GM12878 (cell line): ENCODE measurements at regions not wholly inside any gene's neighbourhood (a gene's known extent, or its start where the extent isn't known, plus 50 kb on each side); places are given as distances from the start of the nearest gene placed in this dataset.
A peak's percentile ranks its signal among the peaks of the same experiment; 100 is the strongest.

ENCODE experiments used
- ATAC-seq: fragments of 200-7000 bp; cut with Tn5 transposase; 3 replicates; pipeline ENCODE4 v1.9.1; 2020; ENCODE audit warnings: mild to moderate bottlenecking, moderate library complexity
- BruUV-seq: library from RNA; stranded (reverse); fragments of 400-500 nt; replicated peaks from 2 replicates; lab custom pipeline; 2021; lab: Mats Ljungman, UMichigan
- CTCF ChIA-PET: fragments of 300-600 bp; sonication (Branson Sonifier 250); formaldehyde crosslinking; extraction: SDS; loops from one replicate; lab custom pipeline; 2021; ENCODE audit warnings: inconsistent platforms; lab: Yijun Ruan, JAX
- POLR2A ChIA-PET: fragments of 350-600 bp; formaldehyde crosslinking; extraction: SDS; loops from one replicate; lab custom pipeline; 2021; ENCODE audit warnings: inconsistent platforms; lab: Charles Lee
- RAD21 ChIA-PET: fragments of 300-600 bp; sonication (Branson Sonifier 250); formaldehyde crosslinking; loops from one replicate; lab custom pipeline; 2023; ENCODE audit warnings: antibody characterized with exemption; ENCODE audit not compliant: unreplicated experiment; lab: Charles Lee
- SMC1A ChIA-PET: fragments of 300-600 bp; sonication (Branson Sonifier 250); formaldehyde crosslinking; loops from one replicate; lab custom pipeline; 2023; ENCODE audit not compliant: unreplicated experiment, uncharacterized antibody; lab: Charles Lee
- DNase-seq: peaks from one replicate; pipeline ENCODE4 v3.0.0-alpha.2; 2011; ENCODE audit warnings: low read depth, low spot score
- FAIRE-seq: peaks from 3 replicates; lab custom pipeline; 2011; peaks lifted over from hg19 to GRCh38; lab: Jason Lieb, UNC
- H2AFZ ChIP-seq: 2 replicates; pipeline ENCODE4 v1.6.0; 2011; ENCODE audit warnings: low read depth, low read length, control low read depth; ENCODE audit not compliant: control insufficient read depth
- H3K27ac ChIP-seq: 2 replicates; pipeline ENCODE4 v1.5.1; 2011; ENCODE audit warnings: control low read depth; ENCODE audit not compliant: control insufficient read depth, insufficient read depth
- H3K27me3 ChIP-seq, 2 experiments: replicated peaks in 1 of 2; 2 replicates each; pipeline versions ENCODE4 v1.6.0 to v1.6.1; 2011; ENCODE audit warnings: low read length in 1 of 2; ENCODE audit not compliant: control insufficient read depth in 2 of 2, insufficient read depth in 2 of 2
- H3K36me3 ChIP-seq, 2 experiments: 2 replicates each; pipeline ENCODE4 v1.5.1; 2011; ENCODE audit warnings: low read length in 1 of 2; ENCODE audit not compliant: control insufficient read depth in 2 of 2, insufficient read depth in 2 of 2
- H3K4me1 ChIP-seq: 2 replicates; pipeline ENCODE4 v1.6.1; 2011; ENCODE audit warnings: mild to moderate bottlenecking, low read length, moderate library complexity, mixed read lengths; ENCODE audit not compliant: control insufficient read depth, insufficient read depth
- H3K4me2 ChIP-seq: 2 replicates; pipeline ENCODE4 v1.6.0; 2011; ENCODE audit warnings: control low read depth; ENCODE audit not compliant: control insufficient read depth, insufficient read depth
- H3K4me3 ChIP-seq: fragments of 200-600 bp; sonication (generic); 2 replicates; pipeline ENCODE4 v1.5.1; 2016
- H3K79me2 ChIP-seq: 2 replicates; pipeline ENCODE4 v1.6.0; 2011; ENCODE audit warnings: low read length; ENCODE audit not compliant: control insufficient read depth, insufficient read depth
- H3K9ac ChIP-seq: 2 replicates; pipeline ENCODE4 v1.8.0; 2011; ENCODE audit warnings: low read length, control low read depth, mixed read lengths; ENCODE audit not compliant: control insufficient read depth, insufficient read depth
- H3K9me3 ChIP-seq: replicated peaks from 3 replicates; pipeline ENCODE4 v1.5.1; 2011; ENCODE audit warnings: mild to moderate bottlenecking, low read length; ENCODE audit not compliant: control insufficient read depth, insufficient read depth
- H4K20me1 ChIP-seq: 2 replicates; pipeline ENCODE4 v1.6.0; 2011; ENCODE audit not compliant: control insufficient read depth, insufficient read depth
- BACH1 ChIP-seq: fragments of 450-650 bp; IDR thresholded peaks from 2 replicates; pipeline ENCODE4 v1.6.1; 2017; ENCODE audit warnings: mild to moderate bottlenecking, borderline replicate concordance
- BHLHE40 ChIP-seq, 2 experiments: fragments of 450-650 bp in 1 of 2; IDR thresholded peaks; 2 replicates each; pipeline ENCODE4 v1.6.1; 2011 to 2017; ENCODE audit warnings: low read depth in 2 of 2, borderline replicate concordance in 1 of 2, improper control_type of control experiment in 1 of 2, low read length in 1 of 2, mild to moderate bottlenecking in 1 of 2
- EZH2 ChIP-seq: IDR thresholded peaks from 2 replicates; pipeline ENCODE4 v1.6.1; 2012; ENCODE audit warnings: low read depth, mild to moderate bottlenecking, control low read depth, inconsistent platforms, low read length, borderline replicate concordance; ENCODE audit not compliant: control insufficient read depth
- HCFC1 ChIP-seq: fragments of 150-350 bp; IDR thresholded peaks from 2 replicates; pipeline ENCODE4 v1.6.1; 2014; ENCODE audit warnings: low read length
- MLLT1 ChIP-seq: fragments of 450-650 bp; IDR thresholded peaks from 2 replicates; pipeline ENCODE4 v1.6.1; 2016; ENCODE audit warnings: mild to moderate bottlenecking
- NFYB ChIP-seq: IDR thresholded peaks from 2 replicates; pipeline ENCODE4 v1.6.1; 2011; ENCODE audit warnings: low read depth, mild to moderate bottlenecking, low read length, improper control_type of control experiment, moderate library complexity; ENCODE audit not compliant: insufficient read depth
- NKRF ChIP-seq: fragments of 450-650 bp; conservative IDR thresholded peaks from 2 replicates; pipeline ENCODE4 v1.6.1; 2017; ENCODE audit warnings: mild to moderate bottlenecking, moderate library complexity
- NR2F1 ChIP-seq: fragments of 450-650 bp; conservative IDR thresholded peaks from 2 replicates; pipeline ENCODE4 v1.6.1; 2017; ENCODE audit warnings: mild to moderate bottlenecking
- PBX3 ChIP-seq: IDR thresholded peaks from 2 replicates; pipeline ENCODE4 v1.6.1; 2011; ENCODE audit warnings: mild to moderate bottlenecking, low read depth, low read length, moderate library complexity; ENCODE audit not compliant: insufficient replicate concordance
- SMARCA5 ChIP-seq: fragments of 450-650 bp; IDR thresholded peaks from 2 replicates; pipeline ENCODE4 v1.6.1; 2017; ENCODE audit warnings: mild to moderate bottlenecking
- WRNIP1 ChIP-seq: IDR thresholded peaks from 2 replicates; pipeline ENCODE4 v1.6.1; 2011; ENCODE audit warnings: low read depth, low read length, improper control_type of control experiment, borderline replicate concordance
- WGBS: methylation state at CpG from one replicate; pipeline ENCODE4 v1.1.6; 2016; ENCODE audit warnings: low lambda C conversion rate; ENCODE audit not compliant: insufficient replicate concordance, insufficient coverage; ENCODE audit errors: missing lambda C conversion rate; 5-methylcytosine and 5-hydroxymethylcytosine counted together
- in situ Hi-C: fragments of 300-500 bp; cut with MboI; formaldehyde crosslinking; loops from 9 replicates; pipeline ENCODE4 v1.14.3; 2018; ENCODE audit warnings: mixed read lengths
- intact Hi-C: fragments of 100-400 bp; cut with micrococcal nuclease; formaldehyde crosslinking; loops from one replicate; pipeline ENCODE4 v1.14.2; 2022; ENCODE audit not compliant: unreplicated experiment
- TF ChIP-seq, protein P1 (sequence below): fragments of 450-650 bp; IDR thresholded peaks from 2 replicates; pipeline ENCODE4 v1.6.1; 2016; ENCODE audit warnings: mild to moderate bottlenecking
- TF ChIP-seq, protein P2 (sequence below): fragments of 450-650 bp; IDR thresholded peaks from 2 replicates; pipeline ENCODE4 v1.6.1; 2017; ENCODE audit warnings: low read depth, mild to moderate bottlenecking, moderate library complexity

DNA sequence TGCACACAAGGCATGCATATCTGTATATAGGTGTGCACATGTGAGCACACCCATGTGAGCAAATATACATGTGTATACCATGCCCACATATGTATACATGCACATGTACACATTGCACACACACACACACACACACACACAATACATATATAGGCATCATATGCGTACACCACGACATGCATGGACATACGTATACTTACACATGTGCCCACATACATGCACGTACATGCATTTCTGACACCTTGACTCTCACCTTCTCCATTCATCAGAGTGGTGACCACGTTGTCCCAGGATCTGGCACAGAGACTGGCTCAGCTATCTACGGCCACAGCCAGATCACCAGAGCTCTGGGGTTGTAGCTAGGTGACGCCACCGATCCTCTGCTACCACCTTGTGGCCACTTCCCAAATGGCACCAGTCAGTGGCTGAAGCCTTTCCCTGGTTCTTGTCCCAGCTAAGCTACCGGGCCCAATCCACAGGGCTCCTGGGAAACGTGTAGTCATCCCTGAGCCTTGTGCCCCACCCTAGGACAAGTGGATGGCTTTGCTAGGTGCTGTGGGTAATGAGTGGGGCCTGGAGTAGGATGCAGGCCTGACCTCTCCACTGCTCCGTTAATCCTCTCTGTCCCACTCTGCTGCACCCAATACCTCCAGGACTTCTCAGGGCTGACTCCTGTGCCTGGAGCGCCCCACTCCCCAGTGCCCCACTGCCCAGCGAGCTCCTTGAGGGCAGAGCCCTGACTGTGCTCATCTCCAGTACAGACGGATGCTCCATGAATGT is 194.4 kb downstream of the RGS3 start:
- 25% methylated on average over 13 of the region's 14 CpGs for WGBS
- TF ChIP-seq NR2F1 (no peak), HCFC1 (no peak), BHLHE40 (IDR thresholded peaks at IDR 0.05; ENCODE audit: borderline replicate concordance in 1 of 2, low read depth in 2 of 2, low read length in 1 of 2) (0 out of 4 replicates have a peak, but pooled peaks of 1 of the 2 experiments have one; percentile 18), MLLT1 (0 out of 2 replicates have a peak, but pooled peaks have one; percentile 24), BACH1 (0 out of 2 replicates have a peak, but pooled peaks have one; percentile 32), PBX3 (no peak), SMARCA5 (peak; percentile 44; the same call in 1 of the 2 replicates), NKRF (no peak), EZH2 (no peak), NFYB (no peak), WRNIP1 (no peak)
- TF ChIP-seq, protein P1, sequence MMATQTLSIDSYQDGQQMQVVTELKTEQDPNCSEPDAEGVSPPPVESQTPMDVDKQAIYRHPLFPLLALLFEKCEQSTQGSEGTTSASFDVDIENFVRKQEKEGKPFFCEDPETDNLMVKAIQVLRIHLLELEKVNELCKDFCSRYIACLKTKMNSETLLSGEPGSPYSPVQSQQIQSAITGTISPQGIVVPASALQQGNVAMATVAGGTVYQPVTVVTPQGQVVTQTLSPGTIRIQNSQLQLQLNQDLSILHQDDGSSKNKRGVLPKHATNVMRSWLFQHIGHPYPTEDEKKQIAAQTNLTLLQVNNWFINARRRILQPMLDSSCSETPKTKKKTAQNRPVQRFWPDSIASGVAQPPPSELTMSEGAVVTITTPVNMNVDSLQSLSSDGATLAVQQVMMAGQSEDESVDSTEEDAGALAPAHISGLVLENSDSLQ = no peak
- TF ChIP-seq, protein P2, sequence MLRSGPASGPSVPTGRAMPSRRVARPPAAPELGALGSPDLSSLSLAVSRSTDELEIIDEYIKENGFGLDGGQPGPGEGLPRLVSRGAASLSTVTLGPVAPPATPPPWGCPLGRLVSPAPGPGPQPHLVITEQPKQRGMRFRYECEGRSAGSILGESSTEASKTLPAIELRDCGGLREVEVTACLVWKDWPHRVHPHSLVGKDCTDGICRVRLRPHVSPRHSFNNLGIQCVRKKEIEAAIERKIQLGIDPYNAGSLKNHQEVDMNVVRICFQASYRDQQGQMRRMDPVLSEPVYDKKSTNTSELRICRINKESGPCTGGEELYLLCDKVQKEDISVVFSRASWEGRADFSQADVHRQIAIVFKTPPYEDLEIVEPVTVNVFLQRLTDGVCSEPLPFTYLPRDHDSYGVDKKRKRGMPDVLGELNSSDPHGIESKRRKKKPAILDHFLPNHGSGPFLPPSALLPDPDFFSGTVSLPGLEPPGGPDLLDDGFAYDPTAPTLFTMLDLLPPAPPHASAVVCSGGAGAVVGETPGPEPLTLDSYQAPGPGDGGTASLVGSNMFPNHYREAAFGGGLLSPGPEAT = no peak

More for the DNA sequence above, 194.4 kb downstream of the RGS3 start:
- CTCF ChIA-PET = interaction anchor here (0.6 to 12.2 kb wide), 52 partner anchors 8 to 547 kb away, joined by 3 to 565 read pairs (median 4); partner anchors contain the start of genes ALAD, CDC26, POLE3 and PRPF4
- no peak overlapping the region for H3K4me2 ChIP-seq
- H4K20me1 ChIP-seq = no peaks in the 10 kb centered on the region
- POLR2A ChIA-PET = interaction anchor here (0.9 kb wide), 1 partner anchor 69 kb away, joined by 4 read pairs; no protein-coding TSS in a partner anchor
- RAD21 ChIA-PET = interaction anchor here (0.7 to 8.0 kb wide), 30 partner anchors 9 to 438 kb away, joined by 3 to 290 read pairs (median 5); partner anchors contain the start of genes ALAD, C9orf43, CDC26 and POLE3
- intact Hi-C loops = loop anchor here (1.0 to 10.0 kb wide), 5 partner anchors 210 to 733 kb away; partner anchors contain the start of gene ALAD
- no peaks in the 10 kb centered on the region for H3K9me3 ChIP-seq
- 0 out of 4 replicates have a peak, but pooled peaks cover 0 to 1% of the 10 kb centered on the region in 2 experiments for H3K27me3 ChIP-seq
- DNase-seq (peak; percentile 39), FAIRE-seq (peak; percentile 76), ATAC-seq (peak; percentile 96)
- H3K9ac ChIP-seq = no peak overlapping the region
- H3K27ac ChIP-seq = no peak overlapping the region
- H3K4me1 ChIP-seq = no peaks in the 10 kb centered on the region
- BruUV-seq = no TSS peak
- in situ Hi-C loops = loop anchor here (5.0 kb wide), 4 partner anchors 61 to 386 kb away; no protein-coding TSS in a partner anchor
- H3K79me2 ChIP-seq = no peaks in the 10 kb centered on the region
- no peak overlapping the region for H3K4me3 ChIP-seq
- H2AFZ ChIP-seq = no peak overlapping the region
- SMC1A ChIA-PET = interaction anchor here (0.7 to 11.0 kb wide), 30 partner anchors 8 to 507 kb away, joined by 3 to 270 read pairs (median 5); partner anchors contain the start of genes ALAD, C9orf43, CDC26 and POLE3
- H3K36me3 ChIP-seq = no peaks in the 10 kb centered on the region
